Liver (tissue), 8 donors: ENCODE measurements at regions not wholly inside any gene's neighbourhood (a gene's known extent, or its start where the extent isn't known, plus 50 kb on each side); places are given as distances from the start of the nearest gene placed in this dataset.

ENCODE experiments used
- DNase-seq: peaks from one replicate; pipeline ENCODE4 v3.0.0-alpha.2; 2017; ENCODE audit warnings: low spot score
- H3K27ac ChIP-seq, 2 donors: one replicate each; pipeline ENCODE4 v1.7.0; 2013; ENCODE audit warnings: inconsistent platforms in 2 of 2, low read length in 2 of 2, control low read depth in 1 of 2, low read depth in 1 of 2, mild to moderate bottlenecking in 1 of 2
- H3K27me3 ChIP-seq, 4 donors: one replicate each; pipeline versions ENCODE4 v1.6.1 to v1.7.0; 2013; ENCODE audit warnings: low read length in 3 of 4, inconsistent platforms in 1 of 4, mild to moderate bottlenecking in 1 of 4, moderate library complexity in 1 of 4; ENCODE audit not compliant: control insufficient read depth in 4 of 4, insufficient read depth in 4 of 4
- H3K36me3 ChIP-seq, 4 donors: one replicate each; pipeline versions ENCODE4 v1.6.1 to v1.7.0; 2013; ENCODE audit warnings: low read length in 3 of 4, mild to moderate bottlenecking in 3 of 4, low read depth in 1 of 4, moderate library complexity in 1 of 4; ENCODE audit not compliant: control insufficient read depth in 4 of 4, insufficient read depth in 3 of 4
- H3K4me1 ChIP-seq, 4 donors: one replicate each; pipeline versions ENCODE4 v1.6.1 to v1.7.0; 2013; ENCODE audit warnings: low read length in 3 of 4, mild to moderate bottlenecking in 3 of 4, moderate library complexity in 1 of 4; ENCODE audit not compliant: control insufficient read depth in 4 of 4, insufficient read depth in 4 of 4
- H3K4me3 ChIP-seq, 3 donors: one replicate each; pipeline versions ENCODE4 v1.6.1 to v1.7.0; 2013; ENCODE audit warnings: low read length in 3 of 3, control low read depth in 1 of 3, low read depth in 1 of 3, mild to moderate bottlenecking in 1 of 3
- H3K9ac ChIP-seq, 2 donors: one replicate each; pipeline ENCODE4 v1.7.0; 2013; ENCODE audit warnings: low read length in 2 of 2, mild to moderate bottlenecking in 2 of 2, moderate library complexity in 2 of 2, control low read depth in 1 of 2, low read depth in 1 of 2
- H3K9me3 ChIP-seq, 4 donors: one replicate each; pipeline versions ENCODE4 v1.6.1 to v1.7.0; 2013; ENCODE audit warnings: low read length in 3 of 4; ENCODE audit not compliant: control insufficient read depth in 4 of 4
- EGR1 ChIP-seq, 2 donors: IDR thresholded peaks; 2 replicates each; pipeline ENCODE4 v1.6.1; 2016 to 2018; ENCODE audit warnings: antibody characterized with exemption in 2 of 2, low read depth in 2 of 2
- FOXA2 ChIP-seq: IDR thresholded peaks from 2 replicates; pipeline ENCODE4 v1.6.1; 2016; ENCODE audit warnings: antibody characterized with exemption
- GABPA ChIP-seq, 2 donors: IDR thresholded peaks in 1 of 2; conservative IDR thresholded peaks in 1 of 2; 2 replicates each; pipeline ENCODE4 v1.6.1; 2016; ENCODE audit warnings: antibody characterized with exemption in 2 of 2, mild to moderate bottlenecking in 1 of 2, moderate library complexity in 1 of 2
- HNF4A ChIP-seq, 2 donors: conservative IDR thresholded peaks; 2 replicates each; pipeline ENCODE4 v1.6.1; 2016; ENCODE audit warnings: antibody characterized with exemption in 2 of 2, mild to moderate bottlenecking in 2 of 2
- JUND ChIP-seq, 2 donors: IDR thresholded peaks; 2 replicates each; pipeline ENCODE4 v1.6.1; 2016; ENCODE audit warnings: antibody characterized with exemption in 2 of 2
- NR2F2 ChIP-seq: IDR thresholded peaks from 2 replicates; pipeline ENCODE4 v1.6.1; 2016; ENCODE audit warnings: antibody characterized with exemption
- RAD21 ChIP-seq, 2 donors: IDR thresholded peaks; 2 replicates each; pipeline ENCODE4 v1.6.1; 2016; ENCODE audit warnings: antibody characterized with exemption in 2 of 2, mild to moderate bottlenecking in 2 of 2
- RXRA ChIP-seq, 2 donors: IDR thresholded peaks; 2 replicates each; pipeline ENCODE4 v1.6.1; 2017 to 2018; ENCODE audit warnings: antibody characterized with exemption in 2 of 2, mild to moderate bottlenecking in 1 of 2
- SP1 ChIP-seq: IDR thresholded peaks from 2 replicates; pipeline ENCODE4 v1.6.1; 2018; ENCODE audit warnings: antibody characterized with exemption, mild to moderate bottlenecking
- TAF1 ChIP-seq: conservative IDR thresholded peaks from 2 replicates; pipeline ENCODE4 v1.6.1; 2016; ENCODE audit warnings: antibody characterized with exemption, mild to moderate bottlenecking
- ZBTB33 ChIP-seq: IDR thresholded peaks from 2 replicates; pipeline ENCODE4 v1.6.1; 2016; ENCODE audit warnings: antibody characterized with exemption
- WGBS: extraction: QIAGEN DNeasy Blood & Tissue Kit; methylation state at CpG from one replicate; pipeline ENCODE4 v1.1.7; 2013; 5-methylcytosine and 5-hydroxymethylcytosine counted together
- TF ChIP-seq, protein P1 (sequence below): IDR thresholded peaks from 2 replicates; pipeline ENCODE4 v1.6.1; 2016; ENCODE audit warnings: antibody characterized with exemption
- TF ChIP-seq, protein P2 (sequence below): IDR thresholded peaks from 2 replicates; pipeline ENCODE4 v1.6.1; 2016; ENCODE audit warnings: antibody characterized with exemption, mild to moderate bottlenecking
- TF ChIP-seq, protein P3 (sequence below): fragments of 150-350 bp; IDR thresholded peaks from 2 replicates; pipeline ENCODE4 v1.5.1; 2017; ENCODE audit warnings: improper control_type of control experiment, low read depth, low read length; ENCODE audit not compliant: missing input control
- TF ChIP-seq, protein P4 (sequence below): IDR thresholded peaks from 2 replicates; pipeline ENCODE4 v1.6.1; 2016; ENCODE audit warnings: antibody characterized with exemption
- donor health status: healthy.
- donor health status: healthy.
- donor health status: healthy.
- donor health status: healthy.
- donor health status: healthy.

GRCh38 chr2:221034026-221034701, 537.9 kb downstream of the EPHA4 start:
- H3K36me3 ChIP-seq: no peaks in the 10 kb centered on the region
- peaks cover 0 to 3% (median 0%) of the 10 kb centered on the region in 4 donors for H3K27me3 ChIP-seq
- no peaks in the 10 kb centered on the region for H3K9me3 ChIP-seq
- no peak overlapping the region for H3K4me3 ChIP-seq
- no peak overlapping the region for H3K9ac ChIP-seq
- no peak overlapping the region for H3K27ac ChIP-seq
- no peak for DNase-seq
- TF ChIP-seq, protein P1, sequence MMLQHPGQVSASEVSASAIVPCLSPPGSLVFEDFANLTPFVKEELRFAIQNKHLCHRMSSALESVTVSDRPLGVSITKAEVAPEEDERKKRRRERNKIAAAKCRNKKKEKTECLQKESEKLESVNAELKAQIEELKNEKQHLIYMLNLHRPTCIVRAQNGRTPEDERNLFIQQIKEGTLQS: no peak
- TF ChIP-seq GABPA (IDR thresholded peaks at IDR 0.05 in 1 of 2, conservative IDR thresholded peaks at IDR 0.05 in 1 of 2) (no peak), TAF1 (no peak), EGR1 (IDR thresholded peaks at IDR 0.05; ENCODE audit: low read depth in 2 of 2) (no peak), HNF4A (conservative IDR thresholded peaks at IDR 0.05) (no peak)
- TF ChIP-seq, protein P2, sequence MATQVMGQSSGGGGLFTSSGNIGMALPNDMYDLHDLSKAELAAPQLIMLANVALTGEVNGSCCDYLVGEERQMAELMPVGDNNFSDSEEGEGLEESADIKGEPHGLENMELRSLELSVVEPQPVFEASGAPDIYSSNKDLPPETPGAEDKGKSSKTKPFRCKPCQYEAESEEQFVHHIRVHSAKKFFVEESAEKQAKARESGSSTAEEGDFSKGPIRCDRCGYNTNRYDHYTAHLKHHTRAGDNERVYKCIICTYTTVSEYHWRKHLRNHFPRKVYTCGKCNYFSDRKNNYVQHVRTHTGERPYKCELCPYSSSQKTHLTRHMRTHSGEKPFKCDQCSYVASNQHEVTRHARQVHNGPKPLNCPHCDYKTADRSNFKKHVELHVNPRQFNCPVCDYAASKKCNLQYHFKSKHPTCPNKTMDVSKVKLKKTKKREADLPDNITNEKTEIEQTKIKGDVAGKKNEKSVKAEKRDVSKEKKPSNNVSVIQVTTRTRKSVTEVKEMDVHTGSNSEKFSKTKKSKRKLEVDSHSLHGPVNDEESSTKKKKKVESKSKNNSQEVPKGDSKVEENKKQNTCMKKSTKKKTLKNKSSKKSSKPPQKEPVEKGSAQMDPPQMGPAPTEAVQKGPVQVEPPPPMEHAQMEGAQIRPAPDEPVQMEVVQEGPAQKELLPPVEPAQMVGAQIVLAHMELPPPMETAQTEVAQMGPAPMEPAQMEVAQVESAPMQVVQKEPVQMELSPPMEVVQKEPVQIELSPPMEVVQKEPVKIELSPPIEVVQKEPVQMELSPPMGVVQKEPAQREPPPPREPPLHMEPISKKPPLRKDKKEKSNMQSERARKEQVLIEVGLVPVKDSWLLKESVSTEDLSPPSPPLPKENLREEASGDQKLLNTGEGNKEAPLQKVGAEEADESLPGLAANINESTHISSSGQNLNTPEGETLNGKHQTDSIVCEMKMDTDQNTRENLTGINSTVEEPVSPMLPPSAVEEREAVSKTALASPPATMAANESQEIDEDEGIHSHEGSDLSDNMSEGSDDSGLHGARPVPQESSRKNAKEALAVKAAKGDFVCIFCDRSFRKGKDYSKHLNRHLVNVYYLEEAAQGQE: no peak
- WGBS: 69% methylated on average over 2 of the region's 2 CpGs
- no peaks in the 10 kb centered on the region for H3K4me1 ChIP-seq

- H3K9me3 ChIP-seq: no peaks in the 10 kb centered on the region
- H3K36me3 ChIP-seq: no peaks in the 10 kb centered on the region
- no peak for DNase-seq
- no peak overlapping the region for H3K9ac ChIP-seq
- H3K27me3 ChIP-seq: no peaks in the 10 kb centered on the region
- H3K27ac ChIP-seq: no peak overlapping the region
- WGBS: 88% methylated on average over 4 of the region's 4 CpGs
- no peaks in the 10 kb centered on the region for H3K4me1 ChIP-seq
- TF ChIP-seq JUND (IDR thresholded peaks at IDR 0.05): no peak
- TF ChIP-seq ZBTB33: no peak
- TF ChIP-seq SP1: no peak
- TF ChIP-seq FOXA2: no peak
- TF ChIP-seq GABPA (IDR thresholded peaks at IDR 0.05 in 1 of 2, conservative IDR thresholded peaks at IDR 0.05 in 1 of 2): no peak
- no peak for TF ChIP-seq TAF1
- no peak for TF ChIP-seq RXRA (IDR thresholded peaks at IDR 0.05)
- TF ChIP-seq, protein P3, sequence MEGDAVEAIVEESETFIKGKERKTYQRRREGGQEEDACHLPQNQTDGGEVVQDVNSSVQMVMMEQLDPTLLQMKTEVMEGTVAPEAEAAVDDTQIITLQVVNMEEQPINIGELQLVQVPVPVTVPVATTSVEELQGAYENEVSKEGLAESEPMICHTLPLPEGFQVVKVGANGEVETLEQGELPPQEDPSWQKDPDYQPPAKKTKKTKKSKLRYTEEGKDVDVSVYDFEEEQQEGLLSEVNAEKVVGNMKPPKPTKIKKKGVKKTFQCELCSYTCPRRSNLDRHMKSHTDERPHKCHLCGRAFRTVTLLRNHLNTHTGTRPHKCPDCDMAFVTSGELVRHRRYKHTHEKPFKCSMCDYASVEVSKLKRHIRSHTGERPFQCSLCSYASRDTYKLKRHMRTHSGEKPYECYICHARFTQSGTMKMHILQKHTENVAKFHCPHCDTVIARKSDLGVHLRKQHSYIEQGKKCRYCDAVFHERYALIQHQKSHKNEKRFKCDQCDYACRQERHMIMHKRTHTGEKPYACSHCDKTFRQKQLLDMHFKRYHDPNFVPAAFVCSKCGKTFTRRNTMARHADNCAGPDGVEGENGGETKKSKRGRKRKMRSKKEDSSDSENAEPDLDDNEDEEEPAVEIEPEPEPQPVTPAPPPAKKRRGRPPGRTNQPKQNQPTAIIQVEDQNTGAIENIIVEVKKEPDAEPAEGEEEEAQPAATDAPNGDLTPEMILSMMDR: no peak
- no peak for TF ChIP-seq RAD21 (IDR thresholded peaks at IDR 0.05)
- TF ChIP-seq HNF4A (conservative IDR thresholded peaks at IDR 0.05): no peak
- TF ChIP-seq, protein P4, sequence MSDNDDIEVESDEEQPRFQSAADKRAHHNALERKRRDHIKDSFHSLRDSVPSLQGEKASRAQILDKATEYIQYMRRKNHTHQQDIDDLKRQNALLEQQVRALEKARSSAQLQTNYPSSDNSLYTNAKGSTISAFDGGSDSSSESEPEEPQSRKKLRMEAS: no peak
- no peak for TF ChIP-seq NR2F2
- no peak overlapping the region for H3K4me3 ChIP-seq
These were observed 537.1 kb downstream of the EPHA4 start for GRCh38 chr2:221034973-221035372.
